ENCODE measurements at regions not wholly inside any gene's neighbourhood (a gene's known extent, or its start where the extent isn't known, plus 50 kb on each side); places are given as distances from the start of the nearest gene placed in this dataset.
"Not testable (repeated sequence)": the region's sequence is repeated elsewhere in the genome, so short reads cannot be mapped to it uniquely, and the experiment has no call there.

GRCh38 chr3:135419155-135419554, 546.4 kb upstream of the PPP2R3A start:
- CTCF ChIA-PET = interaction anchor here (0.7 to 1.2 kb wide), 2 partner anchors 344 to 623 kb away, joined by 3 read pairs; no protein-coding TSS in a partner anchor
- H3K27ac Mint-ChIP-seq = no peak overlapping the region
- H3K4me3 Mint-ChIP-seq = no peak overlapping the region
- no peaks in the 10 kb centered on the region for H3K4me1 Mint-ChIP-seq (ENCODE audit: low read depth)
- intact Hi-C loops (cut with micrococcal nuclease) = no loop called here
- no peaks in the 10 kb centered on the region for H3K27me3 Mint-ChIP-seq (ENCODE audit: low read depth)
- H3K9me3 Mint-ChIP-seq = no peaks in the 10 kb centered on the region
- DNase-seq = no peak
- no peaks in the 10 kb centered on the region for H3K36me3 Mint-ChIP-seq (ENCODE audit: low read depth)

GRCh38 chr3:135426508-135426907, 539.0 kb upstream of the PPP2R3A start:
- H3K4me1 Mint-ChIP-seq (ENCODE audit: low read depth) = no peaks in the 10 kb centered on the region
- H3K4me3 Mint-ChIP-seq = no peak overlapping the region

DNA sequence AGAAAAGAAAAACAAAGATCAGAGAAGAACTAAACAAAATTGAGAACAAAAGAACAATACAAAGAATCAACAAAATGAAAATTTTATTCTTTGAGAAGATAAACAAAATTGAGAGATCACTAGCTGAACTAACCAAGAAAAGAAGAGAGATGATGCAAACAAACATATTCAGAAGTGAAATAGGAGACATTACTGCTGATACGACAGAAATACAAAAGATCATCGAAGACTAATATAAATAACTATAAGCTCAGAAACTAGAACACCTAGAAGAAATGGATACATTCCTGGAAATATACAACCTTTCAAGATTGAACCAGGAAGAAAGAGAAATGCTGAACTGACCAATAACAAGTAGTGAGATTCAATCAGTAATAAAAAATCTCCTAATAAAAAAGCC, 533.1 kb upstream of the PPP2R3A start:
- intact Hi-C loops (cut with micrococcal nuclease) = no loop called here
- Mint-ChIP-seq H3K9me3 (peaks cover 4% of the 10 kb centered on the region), H3K4me3 (no peak overlapping the region), H3K36me3 (ENCODE audit: low read depth) (no peaks in the 10 kb centered on the region), H3K27ac (no peak overlapping the region), H3K27me3 (ENCODE audit: low read depth) (no peaks in the 10 kb centered on the region), H3K4me1 (ENCODE audit: low read depth) (no peaks in the 10 kb centered on the region)
- DNase-seq = no peak
- CTCF ChIA-PET = interaction anchor here (0.6 kb wide), 1 partner anchor 1481 kb away, joined by 3 read pairs; no protein-coding TSS in a partner anchor

More at GRCh38 chr3:135426508-135426907, 539.0 kb upstream of the PPP2R3A start:
- H3K9me3 Mint-ChIP-seq = no peaks in the 10 kb centered on the region
- CTCF ChIA-PET = no interaction called here
- no peaks in the 10 kb centered on the region for H3K27me3 Mint-ChIP-seq (ENCODE audit: low read depth)
- intact Hi-C loops (cut with micrococcal nuclease) = no loop called here
- H3K36me3 Mint-ChIP-seq (ENCODE audit: low read depth) = no peaks in the 10 kb centered on the region
- DNase-seq = no peak
- no peak overlapping the region for H3K27ac Mint-ChIP-seq

GRCh38 chr3:135438889-135439597, 526.5 kb upstream of the PPP2R3A start:
- DNase-seq; H3K4me3 Mint-ChIP-seq; CTCF ChIA-PET; H3K4me1 Mint-ChIP-seq (ENCODE audit: low read depth); intact Hi-C loops (cut with micrococcal nuclease); H3K27ac Mint-ChIP-seq; H3K27me3 Mint-ChIP-seq (ENCODE audit: low read depth); H3K36me3 Mint-ChIP-seq (ENCODE audit: low read depth); H3K9me3 Mint-ChIP-seq: not testable (repeated sequence)

- intact Hi-C loops (cut with micrococcal nuclease); H3K9me3 Mint-ChIP-seq; CTCF ChIA-PET; DNase-seq; H3K27me3 Mint-ChIP-seq (ENCODE audit: low read depth); H3K36me3 Mint-ChIP-seq (ENCODE audit: low read depth); H3K4me3 Mint-ChIP-seq; H3K27ac Mint-ChIP-seq; H3K4me1 Mint-ChIP-seq (ENCODE audit: low read depth): not testable (repeated sequence)
These were observed 525.9 kb upstream of the PPP2R3A start for GRCh38 chr3:135439632-135440031.

- Mint-ChIP-seq H3K36me3 (ENCODE audit: low read depth) (no peaks in the 10 kb centered on the region), H3K27me3 (ENCODE audit: low read depth) (no peaks in the 10 kb centered on the region), H3K9me3 (no peaks in the 10 kb centered on the region), H3K4me1 (ENCODE audit: low read depth) (no peaks in the 10 kb centered on the region), H3K4me3 (no peak overlapping the region), H3K27ac (no peak overlapping the region)
- intact Hi-C loops (cut with micrococcal nuclease) = no loop called here
- no peak for DNase-seq
- CTCF ChIA-PET = no interaction called here
These were observed 525.3 kb upstream of the PPP2R3A start for GRCh38 chr3:135440233-135440632.

GRCh38 chr3:135440746-135441145, 524.8 kb upstream of the PPP2R3A start:
- intact Hi-C loops (cut with micrococcal nuclease) = no loop called here
- Mint-ChIP-seq H3K27me3 (ENCODE audit: low read depth) (no peaks in the 10 kb centered on the region), H3K36me3 (ENCODE audit: low read depth) (no peaks in the 10 kb centered on the region), H3K4me1 (ENCODE audit: low read depth) (no peaks in the 10 kb centered on the region), H3K4me3 (no peak overlapping the region), H3K9me3 (no peaks in the 10 kb centered on the region), H3K27ac (no peak overlapping the region)
- CTCF ChIA-PET = no interaction called here
- no peak for DNase-seq

GRCh38 chr3:135444058-135444457, 521.5 kb upstream of the PPP2R3A start:
- H3K27me3 Mint-ChIP-seq (ENCODE audit: low read depth) = no peaks in the 10 kb centered on the region
- DNase-seq = no peak
- H3K4me3 Mint-ChIP-seq = no peak overlapping the region
- no peak overlapping the region for H3K27ac Mint-ChIP-seq
- CTCF ChIA-PET = no interaction called here
- no peaks in the 10 kb centered on the region for H3K4me1 Mint-ChIP-seq (ENCODE audit: low read depth)
- intact Hi-C loops (cut with micrococcal nuclease) = no loop called here
- no peaks in the 10 kb centered on the region for H3K36me3 Mint-ChIP-seq (ENCODE audit: low read depth)
- no peaks in the 10 kb centered on the region for H3K9me3 Mint-ChIP-seq

DNA sequence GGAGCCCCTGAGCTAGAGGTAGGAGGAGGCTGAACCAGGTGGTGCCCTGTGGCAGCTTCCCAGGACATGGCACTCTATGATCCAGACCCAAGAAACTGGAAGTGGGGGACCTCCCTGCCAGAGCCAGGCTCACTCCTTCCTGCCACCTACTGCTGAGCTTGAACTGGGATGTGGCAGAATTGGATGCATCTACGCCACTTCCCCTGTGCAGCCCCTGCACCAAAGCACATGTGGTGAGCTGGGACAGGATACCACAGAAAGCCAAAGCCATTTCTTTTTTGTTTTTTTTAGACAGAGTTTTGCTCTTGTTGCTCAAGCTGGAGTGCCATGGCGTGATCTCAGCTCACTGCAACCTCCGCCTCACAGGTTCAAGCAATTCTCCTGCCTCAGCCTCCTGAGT, 518.0 kb upstream of the PPP2R3A start:
- DNase-seq = no peak
- CTCF ChIA-PET = no interaction called here
- no peaks in the 10 kb centered on the region for H3K36me3 Mint-ChIP-seq (ENCODE audit: low read depth)
- H3K27me3 Mint-ChIP-seq (ENCODE audit: low read depth) = no peaks in the 10 kb centered on the region
- H3K27ac Mint-ChIP-seq = no peak overlapping the region
- no peaks in the 10 kb centered on the region for H3K9me3 Mint-ChIP-seq
- H3K4me1 Mint-ChIP-seq (ENCODE audit: low read depth) = no peaks in the 10 kb centered on the region
- intact Hi-C loops (cut with micrococcal nuclease) = no loop called here
- no peak overlapping the region for H3K4me3 Mint-ChIP-seq

DNA sequence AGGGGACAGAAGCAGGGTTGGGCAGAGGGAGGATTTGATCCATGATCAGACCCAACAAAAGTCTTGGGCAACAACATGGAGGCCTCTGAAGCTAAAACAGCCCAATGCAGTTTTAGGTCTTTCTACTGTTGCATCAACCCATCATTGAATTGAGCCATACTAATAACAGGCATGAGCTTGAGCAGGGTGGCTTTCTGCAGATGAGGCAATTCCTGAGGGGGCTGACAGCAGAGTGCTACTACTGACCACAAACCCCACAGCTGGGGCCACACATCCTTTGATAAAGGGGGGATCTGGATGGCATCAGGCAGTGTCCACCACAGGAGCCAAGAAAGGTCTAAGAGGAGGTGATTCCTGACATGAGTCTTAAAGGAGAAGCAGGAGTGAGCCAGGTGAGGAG, 517.0 kb upstream of the PPP2R3A start:
- no peak for DNase-seq
- Mint-ChIP-seq H3K36me3 (ENCODE audit: low read depth) (no peaks in the 10 kb centered on the region), H3K9me3 (no peaks in the 10 kb centered on the region), H3K27ac (no peak overlapping the region), H3K4me1 (ENCODE audit: low read depth) (no peaks in the 10 kb centered on the region), H3K27me3 (ENCODE audit: low read depth) (no peaks in the 10 kb centered on the region), H3K4me3 (no peak overlapping the region)
- CTCF ChIA-PET = no interaction called here
- intact Hi-C loops (cut with micrococcal nuclease) = no loop called here

DNA sequence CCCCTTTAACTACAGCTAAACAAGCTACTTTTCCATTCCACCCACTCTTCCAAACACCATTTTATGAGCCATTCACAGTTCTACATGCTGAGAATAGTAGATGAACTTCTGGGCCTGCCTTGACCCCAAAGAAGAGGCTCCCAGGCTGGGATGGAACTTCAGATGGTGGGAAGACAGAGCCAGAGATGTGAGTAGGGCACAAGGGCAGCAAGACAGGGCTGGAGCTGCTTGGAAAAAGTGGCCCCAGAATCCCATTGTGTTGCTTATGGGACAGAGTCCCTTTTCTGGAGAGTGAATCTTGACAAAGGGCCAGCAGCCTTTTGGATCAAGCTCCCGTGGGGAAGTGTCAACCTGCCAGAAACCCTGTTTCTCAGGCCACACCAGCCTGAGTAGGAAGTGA, 516.5 kb upstream of the PPP2R3A start:
- H3K9me3 Mint-ChIP-seq = no peaks in the 10 kb centered on the region
- CTCF ChIA-PET = no interaction called here
- no peaks in the 10 kb centered on the region for H3K36me3 Mint-ChIP-seq (ENCODE audit: low read depth)
- no peaks in the 10 kb centered on the region for H3K4me1 Mint-ChIP-seq (ENCODE audit: low read depth)
- no peaks in the 10 kb centered on the region for H3K27me3 Mint-ChIP-seq (ENCODE audit: low read depth)
- intact Hi-C loops (cut with micrococcal nuclease) = no loop called here
- H3K27ac Mint-ChIP-seq = no peak overlapping the region
- H3K4me3 Mint-ChIP-seq = no peak overlapping the region
- DNase-seq = no peak

- Mint-ChIP-seq H3K4me1 (ENCODE audit: low read depth) (no peaks in the 10 kb centered on the region), H3K27ac (no peak overlapping the region), H3K36me3 (ENCODE audit: low read depth) (no peaks in the 10 kb centered on the region), H3K4me3 (no peak overlapping the region), H3K9me3 (no peaks in the 10 kb centered on the region), H3K27me3 (ENCODE audit: low read depth) (no peaks in the 10 kb centered on the region)
- DNase-seq = no peak
- CTCF ChIA-PET = no interaction called here
- intact Hi-C loops (cut with micrococcal nuclease) = no loop called here
These were observed 514.3 kb upstream of the PPP2R3A start for GRCh38 chr3:135451037-135451785.

DNA sequence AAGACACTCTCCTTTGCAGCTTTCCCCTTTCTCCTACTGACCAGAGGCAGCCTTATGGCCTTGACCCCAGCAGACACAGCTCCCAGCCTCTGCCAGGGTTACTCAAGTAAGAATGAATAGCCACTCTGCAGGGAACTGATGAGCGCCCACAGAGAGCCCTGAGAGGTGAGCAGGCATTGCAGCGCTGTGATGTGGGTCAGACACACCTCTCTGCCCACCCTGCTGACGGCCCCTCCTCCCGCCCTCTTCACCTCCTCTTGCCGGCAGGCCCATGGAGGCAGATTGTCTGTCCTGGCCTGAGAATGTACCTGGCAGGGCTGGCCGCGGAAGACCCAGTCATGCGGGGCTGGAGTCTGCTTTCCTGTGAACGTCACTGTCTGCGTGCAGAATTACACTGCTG, 512.6 kb upstream of the PPP2R3A start:
- CTCF ChIA-PET = no interaction called here

More for the DNA sequence above, 512.6 kb upstream of the PPP2R3A start:
- H3K36me3 Mint-ChIP-seq (ENCODE audit: low read depth) = no peaks in the 10 kb centered on the region
- no peak overlapping the region for H3K27ac Mint-ChIP-seq
- intact Hi-C loops (cut with micrococcal nuclease) = no loop called here
- no peaks in the 10 kb centered on the region for H3K27me3 Mint-ChIP-seq (ENCODE audit: low read depth)
- DNase-seq = no peak
- no peak overlapping the region for H3K4me3 Mint-ChIP-seq
- H3K4me1 Mint-ChIP-seq (ENCODE audit: low read depth) = no peaks in the 10 kb centered on the region
- H3K9me3 Mint-ChIP-seq = no peaks in the 10 kb centered on the region
